ENCODE measurements at regions not wholly inside any gene's neighbourhood (a gene's known extent, or its start where the extent isn't known, plus 50 kb on each side); places are given as distances from the start of the nearest gene placed in this dataset.

DNA sequence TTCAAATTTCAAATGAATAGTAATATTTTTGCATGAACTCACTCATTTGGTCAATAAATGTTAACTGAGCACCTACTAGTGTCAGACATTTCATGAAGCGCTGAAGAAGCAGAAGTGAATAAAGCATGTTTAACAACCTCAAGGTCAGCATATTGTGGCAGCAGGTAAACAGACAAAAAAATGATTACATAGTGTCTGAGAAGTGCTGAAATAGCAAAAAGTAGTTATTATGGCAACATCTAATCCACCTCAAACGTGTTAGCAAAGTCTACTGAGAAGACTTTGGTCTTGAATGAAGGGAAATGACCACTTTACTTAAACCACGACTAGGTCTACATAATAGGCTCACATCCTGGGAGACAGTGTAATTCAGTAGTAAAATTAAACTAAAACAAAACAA is 452.2 kb upstream of the LRATD1 start:
- H3K9me3 Mint-ChIP-seq, result peaks cover 0 to 1% of the 10 kb centered on the region in 2 experiments; a peak in 1 of 5 replicates
- Histone ChIP-seq H2AK5ac (ENCODE audit: insufficient read length, low read length) (no peak overlapping the region), H3K79me2 (ENCODE audit: insufficient read depth, low read length) (no peaks in the 10 kb centered on the region), H3T11ph (ENCODE audit: low read length) (no peak overlapping the region), H3K4me2 (ENCODE audit: insufficient read depth, insufficient read length, low read length) (no peak overlapping the region), H4K5ac (ENCODE audit: insufficient read length, low read depth, low read length) (no peak overlapping the region), H2BK12ac (ENCODE audit: insufficient read length, low read depth, low read length) (no peak overlapping the region), H3K4ac (ENCODE audit: low read depth, low read length) (no peak overlapping the region), H3K23ac (ENCODE audit: insufficient read length, low read depth, low read length) (no peak overlapping the region), H4K8ac (replicated peaks; ENCODE audit: insufficient read length, low read depth, low read length) (no peak overlapping the region), H3K27me3 (ENCODE audit: insufficient read depth, low read length) (no peaks in the 10 kb centered on the region), H2BK15ac (ENCODE audit: low read depth, low read length) (no peak overlapping the region), H3K18ac (ENCODE audit: insufficient read length, low read depth, low read length) (no peak overlapping the region), H3K27ac (ENCODE audit: insufficient read length, low read depth, low read length) (no peak overlapping the region), H3K23me2 (ENCODE audit: insufficient read length, low read depth, low read length, poor library complexity, severe bottlenecking) (no peaks in the 10 kb centered on the region), H2BK120ac (ENCODE audit: low read depth, low read length, poor library complexity, severe bottlenecking) (no peak overlapping the region), H2AFZ (ENCODE audit: low read length) (no peak overlapping the region), H3K9ac (ENCODE audit: extremely low read depth, insufficient read length, low read length) (no peak overlapping the region), H3K9me3 (ENCODE audit: control insufficient read depth, low read depth, low read length) (no peaks in the 10 kb centered on the region), H3K14ac (ENCODE audit: insufficient read depth, low read length) (no peak overlapping the region), H3K56ac (ENCODE audit: insufficient read length, low read depth, low read length) (no peak overlapping the region), H2BK5ac (ENCODE audit: insufficient read length, low read length) (no peak overlapping the region), H2BK20ac (ENCODE audit: low read depth, low read length, poor library complexity, severe bottlenecking) (no peak overlapping the region), H4K20me1 (ENCODE audit: control insufficient read depth, insufficient read depth, insufficient read length) (no peaks in the 10 kb centered on the region), H3K4me1 (ENCODE audit: insufficient read depth, low read length) (no peaks in the 10 kb centered on the region), H4K91ac (ENCODE audit: insufficient read length, low read depth, low read length) (no peak overlapping the region), H3K79me1 (ENCODE audit: insufficient read depth, low read depth, low read length, poor library complexity, severe bottlenecking) (no peaks in the 10 kb centered on the region)
- H3K27me3 Mint-ChIP-seq (ENCODE audit: low read depth), result no peaks in the 10 kb centered on the region
- H3K4me1 Mint-ChIP-seq, result no peaks in the 10 kb centered on the region
- no peak overlapping the region for H3K27ac Mint-ChIP-seq
- DNase-seq, result no peak
- H3K4me3 Mint-ChIP-seq, result no peak overlapping the region
- no CpG with 5 or more reads among the region's 3 CpGs for WGBS (ENCODE audit: extremely low coverage, insufficient read length, low lambda C conversion rate)
- no peaks in the 10 kb centered on the region; a peak in 1 of 7 replicates for H3K36me3 Mint-ChIP-seq (ENCODE audit: insufficient read depth in 1 of 3, low read depth in 3 of 3)
- no peak for TF ChIP-seq CTCF (conservative IDR thresholded peaks at IDR 0.05)
